Neural cell (in vitro differentiated cells): ENCODE measurements at regions not wholly inside any gene's neighbourhood (a gene's known extent, or its start where the extent isn't known, plus 50 kb on each side); places are given as distances from the start of the nearest gene placed in this dataset.

Source experiments
- CTCF ChIP-seq: fragments of 450-650 bp; IDR thresholded peaks from 2 replicates; pipeline ENCODE4 v1.5.1; 2014; ENCODE audit warnings: antibody characterized with exemption, mild to moderate bottlenecking, moderate library complexity; ENCODE audit not compliant: poor library complexity, severe bottlenecking
- EZH2 ChIP-seq: fragments of 200-600, 300-800 bp; shearing (Covaris generic), sonication (generic); IDR thresholded peaks from 2 replicates; pipeline ENCODE4 v1.6.1; 2014; ENCODE audit warnings: antibody characterized with exemption, low read length, borderline replicate concordance, mild to moderate bottlenecking; ENCODE audit not compliant: insufficient read depth, poor library complexity, severe bottlenecking
- MXI1 ChIP-seq: fragments of 450-650 bp; conservative IDR thresholded peaks from 2 replicates; pipeline ENCODE4 v1.6.1; 2014; ENCODE audit warnings: antibody characterized with exemption, mild to moderate bottlenecking; ENCODE audit not compliant: poor library complexity, severe bottlenecking
- RAD21 ChIP-seq: fragments of 450-650 bp; conservative IDR thresholded peaks from 2 replicates; pipeline ENCODE4 v1.6.1; 2014; ENCODE audit warnings: antibody characterized with exemption, mild to moderate bottlenecking, moderate library complexity
- SMC3 ChIP-seq: fragments of 450-650 bp; conservative IDR thresholded peaks from 2 replicates; pipeline ENCODE4 v1.6.1; 2014; ENCODE audit warnings: antibody characterized with exemption, mild to moderate bottlenecking, moderate library complexity; ENCODE audit not compliant: poor library complexity
- TAF1 ChIP-seq: IDR thresholded peaks from 2 replicates; pipeline ENCODE4 v1.6.1; 2012; ENCODE audit warnings: low read depth
- TF ChIP-seq, protein P1 (sequence below): IDR thresholded peaks from 2 replicates; pipeline ENCODE4 v1.6.1; 2012; ENCODE audit warnings: borderline replicate concordance

DNA sequence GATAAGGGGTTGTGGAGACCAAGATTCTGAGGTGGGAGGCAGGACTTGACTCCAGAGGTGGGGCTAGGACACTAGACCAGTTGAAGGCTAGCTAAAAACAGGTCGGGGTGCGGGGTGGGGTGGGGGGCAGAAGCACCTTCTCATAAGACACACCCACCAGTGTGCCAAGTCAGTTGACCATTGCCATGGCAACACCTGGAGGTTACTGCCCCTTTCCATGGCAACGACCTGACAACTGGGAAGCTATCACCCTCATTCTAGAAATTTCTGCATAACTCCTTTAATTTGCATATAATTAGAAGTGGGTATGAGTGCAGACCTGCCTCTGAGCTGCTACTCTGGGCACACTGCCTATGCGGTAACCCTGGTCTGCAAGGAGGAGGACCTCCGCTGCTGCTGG, 53.9 kb upstream of the ALOX12 start:
- TF ChIP-seq EZH2 (no peak), CTCF (no peak), MXI1 (no peak), RAD21 (no peak), TAF1 (no peak), SMC3 (no peak)
- TF ChIP-seq, protein P1, sequence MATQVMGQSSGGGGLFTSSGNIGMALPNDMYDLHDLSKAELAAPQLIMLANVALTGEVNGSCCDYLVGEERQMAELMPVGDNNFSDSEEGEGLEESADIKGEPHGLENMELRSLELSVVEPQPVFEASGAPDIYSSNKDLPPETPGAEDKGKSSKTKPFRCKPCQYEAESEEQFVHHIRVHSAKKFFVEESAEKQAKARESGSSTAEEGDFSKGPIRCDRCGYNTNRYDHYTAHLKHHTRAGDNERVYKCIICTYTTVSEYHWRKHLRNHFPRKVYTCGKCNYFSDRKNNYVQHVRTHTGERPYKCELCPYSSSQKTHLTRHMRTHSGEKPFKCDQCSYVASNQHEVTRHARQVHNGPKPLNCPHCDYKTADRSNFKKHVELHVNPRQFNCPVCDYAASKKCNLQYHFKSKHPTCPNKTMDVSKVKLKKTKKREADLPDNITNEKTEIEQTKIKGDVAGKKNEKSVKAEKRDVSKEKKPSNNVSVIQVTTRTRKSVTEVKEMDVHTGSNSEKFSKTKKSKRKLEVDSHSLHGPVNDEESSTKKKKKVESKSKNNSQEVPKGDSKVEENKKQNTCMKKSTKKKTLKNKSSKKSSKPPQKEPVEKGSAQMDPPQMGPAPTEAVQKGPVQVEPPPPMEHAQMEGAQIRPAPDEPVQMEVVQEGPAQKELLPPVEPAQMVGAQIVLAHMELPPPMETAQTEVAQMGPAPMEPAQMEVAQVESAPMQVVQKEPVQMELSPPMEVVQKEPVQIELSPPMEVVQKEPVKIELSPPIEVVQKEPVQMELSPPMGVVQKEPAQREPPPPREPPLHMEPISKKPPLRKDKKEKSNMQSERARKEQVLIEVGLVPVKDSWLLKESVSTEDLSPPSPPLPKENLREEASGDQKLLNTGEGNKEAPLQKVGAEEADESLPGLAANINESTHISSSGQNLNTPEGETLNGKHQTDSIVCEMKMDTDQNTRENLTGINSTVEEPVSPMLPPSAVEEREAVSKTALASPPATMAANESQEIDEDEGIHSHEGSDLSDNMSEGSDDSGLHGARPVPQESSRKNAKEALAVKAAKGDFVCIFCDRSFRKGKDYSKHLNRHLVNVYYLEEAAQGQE: no peak
